OCI-LY7 (cell line): ENCODE measurements at regions not wholly inside any gene's neighbourhood (a gene's known extent, or its start where the extent isn't known, plus 50 kb on each side); places are given as distances from the start of the nearest gene placed in this dataset.

Experiments used
- EZH2phosphoT487 ChIP-seq: fragments of 200-600 bp; sonication (generic); IDR thresholded peaks from 2 replicates; pipeline ENCODE4 v1.6.1; 2018; ENCODE audit warnings: low read depth, borderline replicate concordance, mild to moderate bottlenecking, mixed run types, antibody characterized with exemption, low read length, moderate library complexity, mixed read lengths
- TF ChIP-seq, protein P1 (sequence below): fragments of 200-600 bp; sonication (generic); conservative IDR thresholded peaks from 2 replicates; pipeline ENCODE4 v1.5.1; 2014; ENCODE audit warnings: mild to moderate bottlenecking, antibody characterized with exemption, low read length, moderate library complexity, mixed read lengths

DNA sequence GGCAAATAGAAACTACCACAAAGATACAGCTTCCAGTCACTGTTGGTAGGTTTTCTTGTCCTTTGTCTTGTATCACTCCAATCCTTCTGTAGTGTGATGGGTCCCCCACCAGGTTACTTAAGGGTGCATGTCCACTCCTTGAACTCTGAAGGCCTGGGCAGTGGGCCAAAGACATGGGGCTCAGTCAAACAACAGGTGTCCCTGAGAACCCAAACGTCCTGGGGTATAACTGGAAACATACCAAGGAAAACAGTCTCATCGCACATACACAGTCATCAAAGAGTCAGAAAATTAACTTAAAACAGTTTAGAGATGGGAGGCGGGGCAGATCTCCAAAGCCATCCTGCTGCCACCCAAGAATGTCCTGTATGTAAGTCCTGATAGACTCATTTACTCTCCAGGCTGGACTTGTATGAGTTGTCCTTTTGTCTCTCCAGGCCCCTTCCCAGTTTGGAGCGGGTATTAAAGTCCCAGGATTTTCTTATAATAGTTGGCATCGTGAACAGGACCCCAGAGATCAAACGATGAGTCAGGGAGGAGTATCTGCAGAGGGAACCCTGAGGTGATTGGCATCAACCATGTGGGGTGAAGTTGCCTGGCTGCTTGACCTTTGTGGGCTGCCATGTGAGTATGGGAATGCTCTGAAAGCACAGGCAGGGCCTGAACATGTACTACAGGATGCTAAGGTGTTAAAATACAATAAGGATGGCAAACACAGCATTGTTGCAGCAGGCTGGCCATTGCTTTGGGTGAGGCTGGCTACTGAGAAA is 613.2 kb upstream of the KLF12 start:
- TF ChIP-seq, protein P1, sequence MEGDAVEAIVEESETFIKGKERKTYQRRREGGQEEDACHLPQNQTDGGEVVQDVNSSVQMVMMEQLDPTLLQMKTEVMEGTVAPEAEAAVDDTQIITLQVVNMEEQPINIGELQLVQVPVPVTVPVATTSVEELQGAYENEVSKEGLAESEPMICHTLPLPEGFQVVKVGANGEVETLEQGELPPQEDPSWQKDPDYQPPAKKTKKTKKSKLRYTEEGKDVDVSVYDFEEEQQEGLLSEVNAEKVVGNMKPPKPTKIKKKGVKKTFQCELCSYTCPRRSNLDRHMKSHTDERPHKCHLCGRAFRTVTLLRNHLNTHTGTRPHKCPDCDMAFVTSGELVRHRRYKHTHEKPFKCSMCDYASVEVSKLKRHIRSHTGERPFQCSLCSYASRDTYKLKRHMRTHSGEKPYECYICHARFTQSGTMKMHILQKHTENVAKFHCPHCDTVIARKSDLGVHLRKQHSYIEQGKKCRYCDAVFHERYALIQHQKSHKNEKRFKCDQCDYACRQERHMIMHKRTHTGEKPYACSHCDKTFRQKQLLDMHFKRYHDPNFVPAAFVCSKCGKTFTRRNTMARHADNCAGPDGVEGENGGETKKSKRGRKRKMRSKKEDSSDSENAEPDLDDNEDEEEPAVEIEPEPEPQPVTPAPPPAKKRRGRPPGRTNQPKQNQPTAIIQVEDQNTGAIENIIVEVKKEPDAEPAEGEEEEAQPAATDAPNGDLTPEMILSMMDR: no peak
- TF ChIP-seq EZH2phosphoT487: no peak
